Mesodermal cell (in vitro differentiated cells): ENCODE measurements at regions not wholly inside any gene's neighbourhood (a gene's known extent, or its start where the extent isn't known, plus 50 kb on each side); places are given as distances from the start of the nearest gene placed in this dataset.

ENCODE experiments used
- H3K27ac ChIP-seq: 2 replicates; pipeline ENCODE4 v1.7.0; 2013; ENCODE audit warnings: mild to moderate bottlenecking, low read depth, low read length, moderate library complexity; ENCODE audit not compliant: severe bottlenecking
- H3K36me3 ChIP-seq: 2 replicates; pipeline ENCODE4 v1.7.1; 2013; ENCODE audit warnings: mild to moderate bottlenecking, low read length, moderate library complexity; ENCODE audit not compliant: control insufficient read depth, insufficient read depth
- H3K4me1 ChIP-seq: one replicate; pipeline ENCODE4 v1.7.1; 2013; ENCODE audit warnings: mild to moderate bottlenecking, low read length; ENCODE audit not compliant: insufficient read depth, control insufficient read depth, poor library complexity, severe bottlenecking
- H3K4me3 ChIP-seq: 2 replicates; pipeline ENCODE4 v1.7.0; 2013; ENCODE audit warnings: low read length, control low read depth, mild to moderate bottlenecking; ENCODE audit not compliant: insufficient read depth, poor library complexity, severe bottlenecking; ENCODE audit errors: extremely low read depth
- H3K9me3 ChIP-seq: 2 replicates; pipeline ENCODE4 v1.7.1; 2013; ENCODE audit warnings: mild to moderate bottlenecking, low read length, moderate library complexity; ENCODE audit not compliant: control insufficient read depth
- WGBS, 2 experiments: methylation state at CpG; one replicate each; pipeline ENCODE4 v1.1.5; 2013; ENCODE audit warnings: missing lambda C conversion rate in 2 of 2; ENCODE audit not compliant: insufficient coverage in 2 of 2; 5-methylcytosine and 5-hydroxymethylcytosine counted together

GRCh38 chr11:70725739-70726138 lies 327.4 kb downstream of the CTTN start:
- no peaks in the 10 kb centered on the region for H3K4me1 ChIP-seq
- H3K27ac ChIP-seq: no peak overlapping the region
- no peaks in the 10 kb centered on the region for H3K9me3 ChIP-seq
- H3K36me3 ChIP-seq: no peaks in the 10 kb centered on the region
- 81 to 82% methylated on average over 3 of the region's 7 CpGs for WGBS, 2 experiments
- H3K4me3 ChIP-seq: no peak overlapping the region

GRCh38 chr11:70727021-70727420 lies 328.7 kb downstream of the CTTN start:
- no peak overlapping the region for H3K27ac ChIP-seq
- H3K9me3 ChIP-seq: no peaks in the 10 kb centered on the region
- H3K4me3 ChIP-seq: no peak overlapping the region
- WGBS, 2 experiments: 93 to 94% methylated on average over 3 of the region's 5 CpGs
- no peaks in the 10 kb centered on the region for H3K36me3 ChIP-seq
- H3K4me1 ChIP-seq: no peaks in the 10 kb centered on the region

- H3K4me3 ChIP-seq: no peak overlapping the region
- no peaks in the 10 kb centered on the region for H3K9me3 ChIP-seq
- H3K27ac ChIP-seq: no peak overlapping the region
- H3K36me3 ChIP-seq: no peaks in the 10 kb centered on the region
- 84 to 85% methylated on average over 12 to 15 of the region's 15 CpGs for WGBS, 2 experiments
- peaks cover 9% of the 10 kb centered on the region for H3K4me1 ChIP-seq
Observed at GRCh38 chr11:70727899-70728620, 329.7 kb downstream of the CTTN start.

- peaks cover 12% of the 10 kb centered on the region for H3K4me1 ChIP-seq
- no peak overlapping the region for H3K27ac ChIP-seq
- WGBS, 2 experiments: 87 to 89% methylated on average over 4 to 5 of the region's 6 CpGs
- no peak overlapping the region for H3K4me3 ChIP-seq
- no peaks in the 10 kb centered on the region for H3K36me3 ChIP-seq
- H3K9me3 ChIP-seq: no peaks in the 10 kb centered on the region
Observed at GRCh38 chr11:70729949-70730348, 331.6 kb downstream of the CTTN start.

- no peaks in the 10 kb centered on the region for H3K9me3 ChIP-seq
- no peaks in the 10 kb centered on the region for H3K36me3 ChIP-seq
- 93 to 97% methylated on average over 3 to 5 of the region's 6 CpGs for WGBS, 2 experiments
- no peak overlapping the region for H3K4me3 ChIP-seq
- H3K27ac ChIP-seq: no peak overlapping the region
- H3K4me1 ChIP-seq: peaks cover 12% of the 10 kb centered on the region
Observed at GRCh38 chr11:70730411-70730810, 332.1 kb downstream of the CTTN start.

- Histone ChIP-seq H3K4me1 (peaks cover 12% of the 10 kb centered on the region), H3K9me3 (no peaks in the 10 kb centered on the region), H3K36me3 (no peaks in the 10 kb centered on the region), H3K4me3 (no peak overlapping the region), H3K27ac (no peak overlapping the region)
- 79 to 95% methylated on average over 4 to 11 of the region's 11 CpGs for WGBS, 2 experiments
Observed at GRCh38 chr11:70731271-70732022, 333.1 kb downstream of the CTTN start.

- Histone ChIP-seq H3K4me3 (no peak overlapping the region), H3K9me3 (no peaks in the 10 kb centered on the region), H3K36me3 (no peaks in the 10 kb centered on the region), H3K27ac (no peak overlapping the region), H3K4me1 (peaks cover 12% of the 10 kb centered on the region)
- WGBS, 2 experiments: 85 to 89% methylated on average over 12 to 14 of the region's 14 CpGs
Observed at GRCh38 chr11:70732023-70732880, 333.9 kb downstream of the CTTN start.

- Histone ChIP-seq H3K9me3 (no peaks in the 10 kb centered on the region), H3K4me3 (no peak overlapping the region), H3K36me3 (no peaks in the 10 kb centered on the region), H3K4me1 (peaks cover 12% of the 10 kb centered on the region), H3K27ac (no peak overlapping the region)
- 83 to 89% methylated on average over 16 of the region's 16 CpGs for WGBS, 2 experiments
Observed at GRCh38 chr11:70732881-70733196, 334.5 kb downstream of the CTTN start.

GRCh38 chr11:70733327-70734325 lies 335.3 kb downstream of the CTTN start:
- peaks cover 12% of the 10 kb centered on the region for H3K4me1 ChIP-seq
- H3K9me3 ChIP-seq: no peaks in the 10 kb centered on the region
- 91 to 95% methylated on average over 19 to 20 of the region's 21 CpGs for WGBS, 2 experiments
- H3K36me3 ChIP-seq: no peaks in the 10 kb centered on the region
- H3K27ac ChIP-seq: no peak overlapping the region
- no peak overlapping the region for H3K4me3 ChIP-seq

GRCh38 chr11:70734379-70734778 lies 336.1 kb downstream of the CTTN start:
- H3K27ac ChIP-seq: no peak overlapping the region
- H3K4me1 ChIP-seq: peaks cover 12% of the 10 kb centered on the region
- H3K36me3 ChIP-seq: no peaks in the 10 kb centered on the region
- no peak overlapping the region for H3K4me3 ChIP-seq
- WGBS, 2 experiments: 95 to 100% methylated on average over 6 to 7 of the region's 8 CpGs
- no peaks in the 10 kb centered on the region for H3K9me3 ChIP-seq
